GM10266 (cell line): ENCODE measurements at regions not wholly inside any gene's neighbourhood (a gene's known extent, or its start where the extent isn't known, plus 50 kb on each side); places are given as distances from the start of the nearest gene placed in this dataset.

Experiments
- DNase-seq: peaks from one replicate; pipeline ENCODE4 v3.0.0; 2012; ENCODE audit errors: extremely low spot score
- TF ChIP-seq, protein P1 (sequence below): IDR thresholded peaks from 2 replicates; pipeline ENCODE4 v1.5.1; 2012; ENCODE audit warnings: mild to moderate bottlenecking, low read depth; ENCODE audit not compliant: control insufficient read depth, insufficient read depth; ENCODE audit errors: missing control alignments

DNA sequence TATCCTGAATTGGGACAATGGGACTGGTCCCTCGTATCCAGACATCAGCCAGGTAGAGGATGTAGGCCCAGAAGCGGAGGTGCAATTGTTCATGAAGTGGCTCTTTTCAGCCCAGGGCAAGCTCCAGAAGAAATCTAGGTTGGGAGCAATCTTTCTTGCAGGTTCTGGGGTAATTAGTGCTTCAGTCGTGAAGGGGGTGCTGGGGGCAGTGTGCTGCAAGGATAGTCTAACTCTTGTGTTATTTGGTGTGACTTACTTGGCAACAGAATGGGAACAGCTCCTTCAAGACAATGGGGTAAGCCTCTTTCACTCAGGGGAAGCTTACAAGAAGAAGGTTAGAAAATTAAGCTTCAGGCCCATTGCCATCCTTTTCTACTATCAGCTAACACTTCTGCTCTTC is 273.0 kb downstream of the DIPK2A start:
- TF ChIP-seq, protein P1, sequence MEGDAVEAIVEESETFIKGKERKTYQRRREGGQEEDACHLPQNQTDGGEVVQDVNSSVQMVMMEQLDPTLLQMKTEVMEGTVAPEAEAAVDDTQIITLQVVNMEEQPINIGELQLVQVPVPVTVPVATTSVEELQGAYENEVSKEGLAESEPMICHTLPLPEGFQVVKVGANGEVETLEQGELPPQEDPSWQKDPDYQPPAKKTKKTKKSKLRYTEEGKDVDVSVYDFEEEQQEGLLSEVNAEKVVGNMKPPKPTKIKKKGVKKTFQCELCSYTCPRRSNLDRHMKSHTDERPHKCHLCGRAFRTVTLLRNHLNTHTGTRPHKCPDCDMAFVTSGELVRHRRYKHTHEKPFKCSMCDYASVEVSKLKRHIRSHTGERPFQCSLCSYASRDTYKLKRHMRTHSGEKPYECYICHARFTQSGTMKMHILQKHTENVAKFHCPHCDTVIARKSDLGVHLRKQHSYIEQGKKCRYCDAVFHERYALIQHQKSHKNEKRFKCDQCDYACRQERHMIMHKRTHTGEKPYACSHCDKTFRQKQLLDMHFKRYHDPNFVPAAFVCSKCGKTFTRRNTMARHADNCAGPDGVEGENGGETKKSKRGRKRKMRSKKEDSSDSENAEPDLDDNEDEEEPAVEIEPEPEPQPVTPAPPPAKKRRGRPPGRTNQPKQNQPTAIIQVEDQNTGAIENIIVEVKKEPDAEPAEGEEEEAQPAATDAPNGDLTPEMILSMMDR, result no peak
- DNase-seq, result no peak

DNA sequence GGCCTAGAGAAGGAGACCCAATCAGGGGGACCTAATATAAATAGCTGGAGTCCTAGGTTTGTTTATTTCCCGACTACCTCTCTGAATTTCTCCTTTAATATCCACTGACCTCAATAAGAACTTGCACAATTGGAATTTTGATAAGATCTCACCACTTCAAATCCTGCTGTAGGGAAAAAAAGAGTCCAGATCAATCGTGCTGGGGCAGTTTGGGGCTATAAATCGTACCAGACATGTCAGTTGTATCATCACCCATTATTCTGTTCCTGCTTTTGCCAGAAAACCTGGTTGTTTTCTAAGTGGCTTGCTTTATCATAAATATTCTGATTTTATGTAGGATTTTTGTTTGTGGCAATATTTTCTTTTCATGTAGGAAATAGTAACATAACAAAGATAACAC is 281.3 kb downstream of the DIPK2A start:
- TF ChIP-seq, protein P1, result no peak
- DNase-seq, result no peak

DNA sequence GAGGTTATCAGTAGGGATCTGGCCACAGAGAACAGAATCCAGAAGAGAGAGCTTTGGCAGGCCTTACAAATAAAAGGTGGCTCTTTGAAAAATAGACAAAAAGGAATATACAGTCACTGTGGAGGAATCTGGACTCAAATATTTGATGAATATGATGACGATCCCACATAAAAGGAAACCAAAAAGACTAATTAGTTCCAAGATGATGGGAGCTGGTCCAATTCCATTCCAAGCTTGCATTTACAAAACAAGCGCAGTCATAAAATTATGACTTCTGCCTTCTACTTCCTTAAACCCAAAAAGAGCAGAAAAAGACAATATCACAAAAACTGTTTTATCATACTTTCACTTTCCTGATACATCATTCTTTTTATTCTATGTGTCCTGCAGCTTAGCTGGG is 285.8 kb downstream of the DIPK2A start:
- no peak for DNase-seq
- TF ChIP-seq, protein P1, result no peak

DNA sequence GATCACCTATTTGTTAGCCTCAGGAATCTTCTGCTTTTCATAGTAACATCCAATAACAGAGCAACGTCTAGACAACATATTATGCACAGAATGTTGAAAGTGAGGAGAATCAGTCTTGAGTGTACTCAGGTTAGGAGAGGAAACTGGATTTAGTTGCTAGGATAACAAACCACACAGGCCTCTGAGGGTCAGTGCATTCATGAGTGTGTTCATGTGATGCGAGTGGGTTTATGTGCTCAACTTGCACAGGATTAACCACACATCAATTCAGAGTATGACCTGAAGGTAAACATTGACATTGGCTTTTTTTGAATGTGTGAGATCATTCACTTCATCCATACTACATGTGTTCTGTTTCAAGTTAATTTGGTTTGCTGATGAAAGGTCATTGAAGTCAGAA is 287.6 kb downstream of the DIPK2A start:
- TF ChIP-seq, protein P1, result no peak
- DNase-seq, result no peak

DNA sequence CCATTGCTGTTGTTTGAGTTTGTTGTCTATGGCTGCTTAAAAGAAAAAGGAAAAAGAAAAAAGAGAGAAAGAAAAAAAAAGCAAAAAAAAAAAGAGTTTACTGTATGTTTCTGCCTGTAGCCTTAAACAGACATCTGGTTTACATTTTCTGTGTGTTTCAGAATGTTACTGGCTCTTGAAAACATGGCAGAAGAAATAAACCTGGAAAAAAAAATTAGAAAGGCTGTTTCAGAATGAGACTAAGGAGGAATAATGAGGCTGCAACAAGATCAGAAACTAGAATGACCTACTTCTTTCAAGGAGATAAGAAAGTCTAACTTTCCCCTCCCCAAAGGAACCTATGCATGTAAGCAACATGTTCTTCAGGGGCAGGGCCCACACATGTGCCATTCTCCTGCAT is 292.1 kb downstream of the DIPK2A start:
- DNase-seq, result no peak

DNA sequence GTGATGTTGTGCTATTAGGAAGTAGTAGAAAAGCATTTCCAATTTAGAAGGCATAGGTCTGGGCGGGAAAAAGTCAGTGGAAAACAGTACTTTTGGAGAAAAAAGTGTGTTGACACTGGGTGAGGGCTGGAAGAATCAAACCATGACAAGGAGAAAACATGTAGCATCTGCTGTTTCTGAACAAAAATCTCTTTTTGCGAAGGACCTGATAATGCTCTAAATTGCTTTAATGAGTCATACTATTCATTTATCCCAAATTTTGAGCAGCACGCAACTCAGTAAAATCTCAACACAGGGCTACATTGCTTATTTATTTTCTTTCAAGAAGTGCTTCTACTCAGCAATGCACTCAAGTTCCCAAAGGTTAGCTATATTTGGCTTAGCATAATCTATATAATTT is 292.7 kb downstream of the DIPK2A start:
- DNase-seq, result no peak

More for the DNA sequence above, 292.1 kb downstream of the DIPK2A start:
- TF ChIP-seq, protein P1, result no peak

DNA sequence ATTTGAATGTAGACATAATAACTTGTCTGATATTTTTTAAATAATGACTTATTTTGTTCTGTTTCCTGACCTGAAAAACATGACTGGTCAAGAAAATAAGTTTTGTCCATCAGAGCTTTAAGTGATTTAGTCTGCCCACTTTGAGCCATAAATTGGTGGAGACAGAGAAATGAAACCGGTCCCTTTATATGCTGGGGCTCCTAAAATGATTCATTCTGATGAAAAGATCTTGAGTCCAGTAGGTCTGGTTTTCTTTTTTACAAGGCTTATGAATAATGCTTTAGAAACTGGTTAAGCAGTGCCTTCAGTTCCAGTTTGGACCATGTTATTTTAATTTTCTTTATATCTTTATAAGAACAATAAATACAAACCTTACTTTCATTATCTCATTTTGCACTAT is 293.2 kb downstream of the DIPK2A start:
- DNase-seq, result no peak
- TF ChIP-seq, protein P1, result no peak

More for the DNA sequence above, 292.7 kb downstream of the DIPK2A start:
- TF ChIP-seq, protein P1, result no peak
